Activated CD4-positive, alpha-beta memory T cell treated with anti-CD3 and anti-CD28 coated beads for 36 hours (primary cell): ENCODE measurements at regions not wholly inside any gene's neighbourhood (a gene's known extent, or its start where the extent isn't known, plus 50 kb on each side); places are given as distances from the start of the nearest gene placed in this dataset.

Experiments
- CTCF ChIA-PET: fragments of 350-600 bp; sonication (Branson Sonifier 250); formaldehyde crosslinking; loops from one replicate; lab custom pipeline; 2021; ENCODE audit warnings: antibody characterized with exemption, inconsistent platforms; lab: Charles Lee
- POLR2A ChIA-PET: fragments of 350-600 bp; sonication (Branson Sonifier 250); formaldehyde crosslinking; loops from one replicate; lab custom pipeline; 2021; ENCODE audit warnings: antibody characterized with exemption; lab: Charles Lee
- DNase-seq: peaks from one replicate; pipeline ENCODE4 v3.0.0-alpha.2; 2020
- H3K27ac Mint-ChIP-seq: one replicate; pipeline ENCODE4 v1.8.0; 2021; ENCODE audit warnings: mixed read lengths
- H3K27me3 Mint-ChIP-seq: one replicate; pipeline ENCODE4 v1.8.0; 2021; ENCODE audit warnings: mixed read lengths
- H3K36me3 Mint-ChIP-seq: one replicate; pipeline ENCODE4 v1.8.0; 2021; ENCODE audit warnings: mixed read lengths
- H3K4me1 Mint-ChIP-seq: one replicate; pipeline ENCODE4 v1.8.0; 2021; ENCODE audit warnings: low read depth, mixed read lengths
- H3K4me3 Mint-ChIP-seq: one replicate; pipeline ENCODE4 v1.8.0; 2021; ENCODE audit warnings: mild to moderate bottlenecking, mixed read lengths
- H3K9me3 Mint-ChIP-seq: one replicate; pipeline ENCODE4 v1.8.0; 2021; ENCODE audit warnings: mixed read lengths
- intact Hi-C: fragments of 100-400 bp; cut with micrococcal nuclease; formaldehyde crosslinking; loops from one replicate; pipeline ENCODE4 v1.15.1; 2023

GRCh38 chr2:40545645-40546044 is 93.8 kb upstream of the SLC8A1 start:
- CTCF ChIA-PET: no interaction called here
- H3K4me3 Mint-ChIP-seq: no peak overlapping the region
- no peaks in the 10 kb centered on the region for H3K4me1 Mint-ChIP-seq
- DNase-seq: no peak
- no peaks in the 10 kb centered on the region for H3K36me3 Mint-ChIP-seq
- H3K27ac Mint-ChIP-seq: no peak overlapping the region
- POLR2A ChIA-PET: no interaction called here
- intact Hi-C loops: no loop called here
- no peaks in the 10 kb centered on the region for H3K27me3 Mint-ChIP-seq
- peaks cover 8% of the 10 kb centered on the region for H3K9me3 Mint-ChIP-seq

- CTCF ChIA-PET: no interaction called here
These were observed 94.7 kb upstream of the SLC8A1 start for GRCh38 chr2:40546439-40547191.

GRCh38 chr2:40548521-40548920 is 96.6 kb upstream of the SLC8A1 start:
- CTCF ChIA-PET: no interaction called here
- no peaks in the 10 kb centered on the region for H3K4me1 Mint-ChIP-seq
- no peaks in the 10 kb centered on the region for H3K36me3 Mint-ChIP-seq
- no peak overlapping the region for H3K4me3 Mint-ChIP-seq
- H3K9me3 Mint-ChIP-seq: peaks cover 8% of the 10 kb centered on the region
- no peak for DNase-seq
- H3K27me3 Mint-ChIP-seq: no peaks in the 10 kb centered on the region
- intact Hi-C loops: no loop called here
- H3K27ac Mint-ChIP-seq: no peak overlapping the region
- POLR2A ChIA-PET: no interaction called here

More at GRCh38 chr2:40546439-40547191, 94.7 kb upstream of the SLC8A1 start:
- Mint-ChIP-seq H3K36me3 (no peaks in the 10 kb centered on the region), H3K27me3 (no peaks in the 10 kb centered on the region), H3K9me3 (peaks cover 8% of the 10 kb centered on the region), H3K4me3 (no peak overlapping the region), H3K27ac (no peak overlapping the region), H3K4me1 (no peaks in the 10 kb centered on the region)
- no peak for DNase-seq
- POLR2A ChIA-PET: no interaction called here
- intact Hi-C loops: no loop called here

- H3K4me3 Mint-ChIP-seq: no peak overlapping the region
- H3K27me3 Mint-ChIP-seq: no peaks in the 10 kb centered on the region
- H3K4me1 Mint-ChIP-seq: no peaks in the 10 kb centered on the region
- intact Hi-C loops: no loop called here
- no peaks in the 10 kb centered on the region for H3K36me3 Mint-ChIP-seq
- ChIA-PET CTCF (no interaction called here), POLR2A (no interaction called here)
- DNase-seq: no peak
- H3K9me3 Mint-ChIP-seq: peaks cover 6% of the 10 kb centered on the region
- no peak overlapping the region for H3K27ac Mint-ChIP-seq
These were observed 98.2 kb upstream of the SLC8A1 start for GRCh38 chr2:40550085-40550484.

GRCh38 chr2:40551081-40551480 is 99.2 kb upstream of the SLC8A1 start:
- Mint-ChIP-seq H3K4me3 (no peak overlapping the region), H3K36me3 (no peaks in the 10 kb centered on the region), H3K27me3 (no peaks in the 10 kb centered on the region), H3K9me3 (no peaks in the 10 kb centered on the region), H3K27ac (no peak overlapping the region), H3K4me1 (no peaks in the 10 kb centered on the region)
- intact Hi-C loops: no loop called here
- ChIA-PET POLR2A (no interaction called here), CTCF (no interaction called here)
- DNase-seq: no peak

GRCh38 chr2:40554665-40555294 is 102.9 kb upstream of the SLC8A1 start:
- ChIA-PET CTCF (interaction anchor here (0.9 to 2.6 kb wide), 7 partner anchors 20 to 1001 kb away, joined by 3 to 8 read pairs (median 3); no protein-coding TSS in a partner anchor), POLR2A (no interaction called here)
- intact Hi-C loops: loop anchor here (1.0 kb wide), 1 partner anchor 641 kb away; no protein-coding TSS in a partner anchor
- peak; percentile 47 for DNase-seq
- no peak overlapping the region for H3K4me3 Mint-ChIP-seq
- H3K36me3 Mint-ChIP-seq: no peaks in the 10 kb centered on the region
- no peaks in the 10 kb centered on the region for H3K4me1 Mint-ChIP-seq
- no peaks in the 10 kb centered on the region for H3K27me3 Mint-ChIP-seq
- H3K9me3 Mint-ChIP-seq: no peaks in the 10 kb centered on the region
- H3K27ac Mint-ChIP-seq: no peak overlapping the region

- Mint-ChIP-seq H3K4me3 (no peak overlapping the region), H3K36me3 (no peaks in the 10 kb centered on the region), H3K4me1 (no peaks in the 10 kb centered on the region), H3K9me3 (no peaks in the 10 kb centered on the region), H3K27ac (no peak overlapping the region), H3K27me3 (no peaks in the 10 kb centered on the region)
- ChIA-PET CTCF (interaction anchor here (2.0 kb wide), 1 partner anchor 643 kb away, joined by 6 read pairs; no protein-coding TSS in a partner anchor), POLR2A (no interaction called here)
- no peak for DNase-seq
- intact Hi-C loops: no loop called here
These were observed 104.4 kb upstream of the SLC8A1 start for GRCh38 chr2:40556293-40556692.

- H3K4me3 Mint-ChIP-seq: no peak overlapping the region
- no peaks in the 10 kb centered on the region for H3K27me3 Mint-ChIP-seq
- ChIA-PET CTCF (interaction anchor here (2.0 kb wide), 1 partner anchor 643 kb away, joined by 6 read pairs; no protein-coding TSS in a partner anchor), POLR2A (no interaction called here)
- DNase-seq: no peak
- no peaks in the 10 kb centered on the region for H3K36me3 Mint-ChIP-seq
- no peaks in the 10 kb centered on the region for H3K9me3 Mint-ChIP-seq
- H3K27ac Mint-ChIP-seq: no peak overlapping the region
- H3K4me1 Mint-ChIP-seq: no peaks in the 10 kb centered on the region
- intact Hi-C loops: no loop called here
These were observed 104.8 kb upstream of the SLC8A1 start for GRCh38 chr2:40556739-40557138.

GRCh38 chr2:40558761-40559160 is 106.9 kb upstream of the SLC8A1 start:
- DNase-seq: no peak
- CTCF ChIA-PET: no interaction called here
- POLR2A ChIA-PET: no interaction called here
- no peak overlapping the region for H3K27ac Mint-ChIP-seq
- no peaks in the 10 kb centered on the region for H3K27me3 Mint-ChIP-seq
- no peaks in the 10 kb centered on the region for H3K9me3 Mint-ChIP-seq
- intact Hi-C loops: no loop called here
- no peak overlapping the region for H3K4me3 Mint-ChIP-seq
- no peaks in the 10 kb centered on the region for H3K4me1 Mint-ChIP-seq
- H3K36me3 Mint-ChIP-seq: no peaks in the 10 kb centered on the region

- intact Hi-C loops: no loop called here
- DNase-seq: no peak
- Mint-ChIP-seq H3K4me1 (no peaks in the 10 kb centered on the region), H3K4me3 (no peak overlapping the region), H3K9me3 (no peaks in the 10 kb centered on the region), H3K27ac (no peak overlapping the region), H3K36me3 (no peaks in the 10 kb centered on the region), H3K27me3 (no peaks in the 10 kb centered on the region)
- ChIA-PET CTCF (no interaction called here), POLR2A (no interaction called here)
These were observed 107.3 kb upstream of the SLC8A1 start for GRCh38 chr2:40559175-40559574.

GRCh38 chr2:40564184-40564583 is 112.3 kb upstream of the SLC8A1 start:
- Mint-ChIP-seq H3K27ac (no peak overlapping the region), H3K9me3 (no peaks in the 10 kb centered on the region), H3K4me3 (no peak overlapping the region), H3K4me1 (no peaks in the 10 kb centered on the region), H3K27me3 (no peaks in the 10 kb centered on the region), H3K36me3 (no peaks in the 10 kb centered on the region)
- POLR2A ChIA-PET: no interaction called here
- intact Hi-C loops: no loop called here
- CTCF ChIA-PET: no interaction called here
- DNase-seq: no peak

GRCh38 chr2:40579247-40579646 is 127.4 kb upstream of the SLC8A1 start:
- CTCF ChIA-PET: no interaction called here
- Mint-ChIP-seq H3K27me3 (no peaks in the 10 kb centered on the region), H3K4me3 (no peak overlapping the region), H3K9me3 (peaks cover 2% of the 10 kb centered on the region), H3K4me1 (no peaks in the 10 kb centered on the region), H3K36me3 (no peaks in the 10 kb centered on the region), H3K27ac (no peak overlapping the region)
- intact Hi-C loops: no loop called here
- no peak for DNase-seq
- POLR2A ChIA-PET: no interaction called here

- peaks cover 2% of the 10 kb centered on the region for H3K9me3 Mint-ChIP-seq
- CTCF ChIA-PET: no interaction called here
- no peaks in the 10 kb centered on the region for H3K4me1 Mint-ChIP-seq
- no peaks in the 10 kb centered on the region for H3K27me3 Mint-ChIP-seq
- no peak overlapping the region for H3K4me3 Mint-ChIP-seq
- H3K36me3 Mint-ChIP-seq: no peaks in the 10 kb centered on the region
- H3K27ac Mint-ChIP-seq: no peak overlapping the region
- POLR2A ChIA-PET: no interaction called here
- intact Hi-C loops: no loop called here
- DNase-seq: no peak
These were observed 132.5 kb upstream of the SLC8A1 start for GRCh38 chr2:40584432-40584831.
